GM21723 (cell line): ENCODE measurements at regions not wholly inside any gene's neighbourhood (a gene's known extent, or its start where the extent isn't known, plus 50 kb on each side); places are given as distances from the start of the nearest gene placed in this dataset.

ENCODE experiments used
- ATAC-seq: cut with Tn5 transposase; IDR thresholded peaks from one replicate; pipeline ENCODE4 v1.9.1; 2021; ENCODE audit warnings: mild to moderate bottlenecking, moderate library complexity; ENCODE audit not compliant: unreplicated experiment

DNA sequence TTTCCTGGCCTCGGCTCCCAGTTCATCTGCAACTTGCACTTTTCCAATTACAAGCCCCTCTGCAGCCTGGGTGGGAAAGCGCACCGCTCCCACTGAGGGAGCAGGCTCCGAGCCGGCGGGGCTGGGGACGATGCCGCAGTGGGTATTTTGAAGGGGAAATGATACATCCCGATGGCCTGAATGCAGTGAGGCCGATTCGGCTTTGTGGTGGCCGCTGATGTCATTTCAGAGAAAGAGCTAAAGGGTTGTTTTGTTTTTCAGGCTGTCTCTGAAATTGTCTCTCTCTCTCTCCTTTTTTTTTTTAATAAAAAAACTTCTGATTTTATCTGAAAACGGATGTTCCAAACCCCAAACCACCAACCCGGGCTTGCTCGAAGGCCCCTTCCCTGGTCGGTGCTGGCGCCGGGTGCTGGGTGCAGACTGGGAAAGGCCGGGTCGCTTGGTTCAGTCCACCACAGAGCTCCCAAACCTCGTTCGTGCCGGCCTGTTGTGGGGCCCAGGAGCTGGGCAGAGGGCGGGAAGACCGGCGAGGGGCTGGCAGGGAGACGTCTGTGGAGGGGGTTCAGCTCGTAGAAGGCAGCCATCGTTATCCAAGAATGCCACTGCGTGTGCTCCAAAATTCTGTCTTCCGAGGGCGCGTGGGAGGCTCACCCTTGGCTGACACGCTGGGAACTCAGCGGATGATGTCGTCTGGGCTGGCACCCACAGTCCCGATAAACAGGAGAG, 102.8 kb downstream of the FOXL1 start:
- ATAC-seq: no peak

DNA sequence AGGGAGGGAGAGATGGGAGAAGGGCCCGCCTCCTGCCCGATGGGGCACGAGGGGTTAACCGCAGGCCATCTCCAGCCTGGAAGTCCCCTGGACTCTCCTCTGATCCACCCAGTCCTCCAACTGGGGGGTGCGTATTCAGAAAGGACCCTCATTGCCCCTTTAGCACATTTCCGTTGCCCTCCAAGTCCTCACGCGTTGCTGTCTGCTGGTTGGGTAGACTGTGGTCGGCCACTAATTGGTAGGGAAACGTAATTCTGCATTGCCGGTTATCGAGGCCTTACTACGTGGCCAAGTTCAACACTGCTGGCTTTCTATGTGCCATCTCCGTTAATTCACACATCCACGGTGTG, 103.4 kb downstream of the FOXL1 start:
- no peak for ATAC-seq

DNA sequence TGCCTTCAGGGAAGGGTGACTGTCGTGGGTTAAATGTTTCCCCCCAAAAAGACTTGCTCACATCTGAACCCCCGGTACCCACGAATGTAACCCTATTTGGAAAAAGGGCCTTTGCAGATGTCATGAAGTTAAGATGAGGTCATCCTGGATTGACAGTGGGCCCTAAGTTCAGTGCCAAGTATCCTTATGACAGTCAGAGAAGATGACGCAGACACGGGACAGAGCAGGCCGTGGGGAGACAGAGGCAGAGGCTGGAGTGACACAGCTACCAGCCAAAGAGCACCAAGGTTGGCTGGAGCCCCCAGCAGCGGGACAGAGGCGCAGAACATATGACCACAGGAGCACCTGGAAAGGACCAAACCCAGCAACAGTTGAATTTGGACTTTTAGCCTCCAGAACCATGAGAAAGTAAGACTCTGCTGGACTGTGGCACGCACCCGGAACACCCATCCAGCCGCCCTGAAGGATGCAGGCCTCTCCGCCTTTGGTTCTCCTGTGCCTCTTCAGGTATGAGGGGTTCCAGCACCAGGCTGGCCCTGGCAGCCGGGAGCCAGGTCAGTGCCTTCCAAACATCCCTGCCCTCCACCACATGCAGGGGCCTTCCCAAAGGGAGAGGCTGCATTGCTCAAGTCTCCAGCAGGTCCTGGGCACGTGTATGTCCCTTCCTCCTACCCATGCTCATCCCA, 104.0 kb downstream of the FOXL1 start:
- no peak for ATAC-seq

DNA sequence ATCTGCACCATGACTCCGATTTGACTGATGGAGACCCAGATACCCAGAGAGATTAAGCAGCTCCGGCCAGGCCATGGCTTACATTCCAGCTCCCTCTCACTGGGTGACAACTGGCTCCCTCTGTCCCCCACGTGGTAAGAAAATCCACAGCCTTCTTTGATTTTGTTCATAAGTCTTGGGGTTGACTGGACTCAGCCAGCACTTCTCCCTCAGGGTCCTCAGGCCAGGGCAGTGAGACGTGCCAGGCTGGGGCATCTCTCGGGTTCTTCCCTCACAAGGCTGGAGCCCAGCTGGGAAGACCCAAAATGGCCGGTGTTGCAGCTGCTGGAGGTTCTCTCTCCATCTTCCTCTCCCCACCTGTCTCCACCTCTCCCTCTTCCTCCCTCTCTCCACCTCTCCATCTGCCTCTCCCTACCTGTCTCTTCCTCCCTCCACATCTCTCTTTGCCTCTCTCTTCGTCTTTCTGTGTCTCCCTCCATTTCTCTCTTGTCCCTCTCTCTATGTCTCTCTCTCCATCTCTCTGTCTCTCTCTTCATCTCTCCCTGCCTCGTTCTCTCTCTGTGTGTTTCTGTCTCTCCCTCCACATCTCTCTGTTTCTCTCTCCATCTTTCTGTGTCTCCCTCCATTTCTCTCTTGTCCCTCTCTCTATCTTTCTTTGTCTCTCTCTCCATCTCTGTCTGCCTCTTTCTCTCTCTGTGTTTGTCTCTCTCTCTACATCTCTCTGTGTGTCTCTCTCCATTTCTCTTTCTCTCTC, 105.3 kb downstream of the FOXL1 start:
- no peak for ATAC-seq

DNA sequence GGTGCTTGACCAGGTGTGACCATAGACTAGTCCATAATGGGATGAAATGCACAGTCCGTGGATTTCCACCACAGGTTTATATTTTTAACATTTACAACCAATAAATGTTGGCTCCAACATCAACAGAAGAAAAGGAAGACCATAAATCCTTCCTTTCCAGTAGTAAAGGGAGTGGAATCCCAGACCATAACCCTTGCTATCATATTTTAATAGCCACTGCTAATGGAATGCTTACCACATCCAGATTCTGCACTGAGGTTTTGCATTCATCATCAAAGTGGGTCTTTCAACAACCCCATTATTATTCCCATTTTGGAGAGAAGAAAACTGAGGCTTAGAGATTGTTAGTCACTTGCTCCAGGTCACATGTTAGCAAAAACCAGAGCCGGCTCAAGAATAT, 106.7 kb downstream of the FOXL1 start:
- no peak for ATAC-seq

DNA sequence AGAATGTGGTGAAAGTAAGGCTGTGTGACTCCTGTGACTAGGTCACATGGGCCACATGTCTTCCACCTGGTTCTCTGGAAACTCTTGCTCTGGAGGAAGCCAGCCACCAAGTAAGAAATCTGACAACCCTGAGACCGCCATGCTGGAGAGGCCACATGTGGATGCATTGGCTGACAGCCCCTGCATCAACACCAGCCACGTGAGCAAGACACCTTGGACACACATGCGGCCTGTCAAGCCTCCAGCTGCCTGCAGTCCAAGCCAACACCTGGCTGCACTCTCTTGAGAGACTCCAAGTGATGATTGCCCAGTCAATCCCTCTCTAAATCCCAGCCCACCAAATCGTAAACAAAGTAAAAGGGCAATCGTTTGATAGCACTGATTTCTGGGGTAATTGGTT, 112.6 kb downstream of the FOXL1 start:
- no peak for ATAC-seq

DNA sequence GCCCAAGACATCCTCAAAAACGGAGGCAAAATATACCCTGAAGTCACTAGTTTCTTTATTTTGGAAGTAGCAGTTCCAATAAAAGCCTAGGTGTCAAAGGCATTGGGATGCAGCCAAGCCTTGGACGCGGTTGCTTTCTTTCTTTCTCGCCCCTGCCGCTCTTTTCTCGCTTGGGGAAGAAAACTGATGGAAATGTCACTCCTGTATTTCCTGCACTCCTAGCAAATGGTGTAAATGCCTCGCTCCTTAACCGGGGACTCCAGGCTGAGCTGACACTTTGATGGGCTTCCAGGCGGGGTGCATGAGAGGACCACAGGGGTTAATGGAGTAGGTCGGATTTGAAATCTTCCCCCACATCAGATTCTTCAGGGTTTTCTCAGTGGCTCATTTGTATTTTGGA, 114.1 kb downstream of the FOXL1 start:
- no peak for ATAC-seq

DNA sequence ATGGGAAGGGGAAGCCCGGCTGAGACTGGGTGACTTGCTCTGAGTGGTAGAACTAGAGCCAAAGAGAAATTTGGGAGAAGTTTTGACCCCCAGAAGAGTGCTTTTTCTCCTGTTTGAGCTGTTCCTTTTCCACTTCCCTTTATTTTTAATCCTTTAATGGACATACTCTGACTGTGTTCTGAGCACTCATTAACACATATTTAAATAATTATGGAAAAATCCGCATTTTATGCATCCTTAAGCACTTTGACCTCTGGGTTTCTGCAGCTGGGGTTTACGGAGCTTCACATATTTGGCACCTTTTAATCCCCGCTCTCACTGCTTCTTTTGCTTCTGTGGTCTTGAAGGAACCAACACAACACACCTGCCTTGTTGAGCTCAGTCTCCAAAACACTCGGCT, 114.7 kb downstream of the FOXL1 start:
- ATAC-seq: no peak

DNA sequence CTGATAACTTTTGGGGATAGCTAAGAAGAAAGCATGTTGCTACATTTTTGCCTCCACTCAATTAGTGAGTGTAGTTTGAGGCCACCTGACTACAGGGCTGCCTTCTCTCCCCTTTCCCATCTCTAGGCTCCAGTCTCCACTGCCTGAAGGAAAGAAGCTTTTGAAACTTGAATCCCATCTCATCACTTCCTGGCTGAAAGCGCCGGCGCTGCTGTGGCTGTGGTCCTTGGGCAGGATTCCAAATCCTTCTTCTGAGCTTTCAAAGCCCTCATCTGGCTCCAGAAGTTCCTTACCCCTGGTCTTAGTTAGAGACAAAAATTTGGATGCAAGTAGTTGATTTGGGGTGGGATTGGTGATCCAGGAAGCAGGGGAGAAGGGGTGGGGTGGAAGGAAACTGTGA, 119.4 kb downstream of the FOXL1 start:
- no peak for ATAC-seq

DNA sequence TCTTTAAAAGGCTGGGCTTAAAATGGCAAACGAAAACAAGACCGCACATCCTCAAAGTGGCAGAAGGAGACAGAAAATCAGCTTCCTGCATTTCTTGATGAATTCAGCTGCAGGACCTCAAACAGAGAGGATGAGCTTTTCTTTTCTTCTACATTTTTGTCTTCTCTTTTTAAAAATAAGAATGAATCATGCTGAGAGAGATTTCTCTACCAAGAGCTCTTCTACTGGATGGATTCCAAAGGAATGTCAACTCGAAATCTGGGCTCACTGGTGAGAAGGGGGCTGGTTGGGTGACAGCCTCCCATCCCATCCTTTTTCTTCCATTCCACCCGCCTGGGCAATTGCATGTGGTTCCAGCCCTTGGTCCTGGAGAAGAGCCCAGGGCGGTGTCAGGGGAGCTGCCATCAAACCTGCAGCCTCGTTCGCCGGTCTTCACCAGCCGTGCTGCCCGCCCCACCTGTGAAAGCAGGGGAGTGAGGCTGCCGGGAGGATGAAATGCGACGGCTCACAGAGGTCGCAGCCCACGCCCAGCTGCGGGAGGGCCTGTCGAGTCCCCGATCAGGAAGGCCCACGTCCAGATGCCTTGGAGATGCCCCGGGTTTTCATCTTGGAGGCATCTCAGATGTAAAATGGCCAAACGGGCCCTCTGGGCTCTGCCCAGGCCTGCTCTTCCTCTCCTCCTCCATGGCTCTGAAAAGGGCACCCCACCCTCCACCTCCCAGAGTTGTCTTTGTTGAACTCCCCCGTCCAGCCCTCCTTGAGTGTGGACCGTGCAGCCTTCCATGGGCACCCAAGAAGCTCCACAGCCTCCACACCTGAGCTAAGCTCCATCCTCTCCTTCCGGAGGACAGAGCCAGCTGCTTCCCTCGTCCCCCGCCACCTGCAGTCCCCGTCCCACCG, 121.9 kb downstream of the FOXL1 start:
- ATAC-seq: no peak

DNA sequence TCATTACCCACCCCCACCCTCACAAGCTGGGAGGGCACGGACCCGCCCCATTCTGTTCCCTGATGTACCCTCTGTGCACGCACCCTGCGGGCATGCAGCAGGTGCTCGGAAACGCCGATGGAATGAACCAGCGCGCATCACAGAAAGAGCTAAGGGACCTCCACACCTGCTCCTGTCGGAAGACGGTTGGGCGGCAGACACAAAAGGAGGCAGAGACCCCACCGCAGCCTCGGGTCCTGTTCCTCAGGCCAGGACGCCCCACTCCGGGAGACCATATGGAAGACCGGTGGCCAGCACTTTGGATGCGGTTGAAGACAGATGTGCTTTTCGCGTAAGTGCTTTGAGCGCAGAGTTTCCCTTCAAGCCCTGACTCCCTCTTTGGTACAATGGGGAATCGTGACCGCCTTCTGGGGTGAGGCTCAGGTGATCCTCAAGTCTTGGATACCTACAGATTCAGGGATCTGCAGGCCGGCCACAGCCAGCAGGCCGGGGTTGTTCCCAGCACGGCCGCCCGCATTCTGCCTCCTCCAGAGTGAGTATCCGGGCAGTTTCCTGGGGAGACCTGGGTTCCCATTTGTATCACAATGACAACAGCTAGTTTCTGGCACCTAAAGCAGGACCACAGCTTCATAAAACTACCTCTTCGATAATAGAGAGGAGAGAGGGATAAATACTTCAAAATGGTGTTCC, 123.1 kb downstream of the FOXL1 start:
- no peak for ATAC-seq

DNA sequence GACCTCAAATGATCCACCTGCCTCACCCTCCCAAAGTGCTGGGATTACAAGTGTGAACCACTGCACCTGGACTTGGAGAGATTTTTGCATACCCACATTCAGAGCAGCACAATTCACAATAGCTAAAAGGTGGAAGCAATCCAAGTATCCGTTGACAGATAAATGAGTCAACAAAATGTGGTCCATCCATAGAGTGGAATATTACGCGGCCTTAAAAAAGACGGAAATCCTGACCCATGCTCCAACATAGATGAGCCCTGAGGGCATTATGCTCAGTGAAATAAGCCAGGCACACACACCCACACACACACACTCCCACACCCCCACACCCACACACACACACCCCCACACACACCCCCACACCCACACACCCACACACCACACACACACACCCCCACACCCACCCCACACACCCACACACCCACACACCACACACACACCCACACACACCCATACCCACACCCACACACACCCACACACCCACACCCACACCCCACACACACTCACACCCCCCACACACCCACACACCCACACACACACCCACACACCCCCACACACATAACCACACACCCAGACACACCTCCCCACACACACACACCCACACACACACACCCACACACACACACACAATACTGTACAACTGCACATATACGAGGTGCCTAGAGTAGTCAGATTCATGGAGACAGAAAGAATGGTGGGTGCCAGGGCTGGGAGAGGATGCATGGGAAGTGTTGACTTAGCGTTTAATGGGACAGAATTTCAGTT, 124.7 kb downstream of the FOXL1 start:
- no peak for ATAC-seq

DNA sequence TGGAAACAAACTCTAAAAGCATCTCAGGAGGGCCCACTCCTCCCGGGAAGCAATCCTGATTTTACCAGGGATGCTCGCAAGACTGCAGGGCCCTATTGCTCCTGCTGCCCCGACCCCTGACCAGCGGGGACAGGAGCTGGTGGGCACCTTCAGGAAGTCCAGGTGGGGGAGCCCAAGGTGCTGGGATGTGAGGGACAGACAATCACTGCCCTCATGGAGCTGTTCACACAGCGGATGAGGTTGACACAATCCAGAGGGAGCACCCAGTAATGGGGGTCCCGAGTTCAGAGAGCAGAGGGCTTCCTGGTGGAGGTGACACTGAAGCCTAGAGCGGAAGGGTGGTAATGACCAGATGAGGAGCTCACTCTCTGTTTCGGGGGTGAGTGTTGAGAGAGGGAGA, 126.2 kb downstream of the FOXL1 start:
- ATAC-seq: no peak

DNA sequence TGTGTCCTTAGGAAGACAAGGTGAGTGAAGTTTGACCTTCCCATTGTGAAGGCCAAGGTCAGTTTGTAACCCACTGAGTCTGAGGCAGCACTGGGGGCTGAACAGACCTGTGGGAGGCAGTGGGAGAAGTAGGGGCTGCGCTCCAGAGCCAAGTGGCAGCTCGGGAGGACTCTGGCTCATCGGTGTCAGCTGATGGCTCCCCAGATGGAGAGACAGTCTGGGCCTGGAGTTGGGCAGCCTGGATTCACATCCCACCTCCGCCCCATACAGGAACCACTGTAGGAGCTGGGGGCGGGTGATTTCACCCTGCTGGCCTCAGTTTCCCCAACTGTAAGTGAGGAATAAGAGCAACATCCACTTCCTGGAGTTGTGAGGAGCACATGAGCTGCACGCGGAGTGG, 128.4 kb downstream of the FOXL1 start:
- ATAC-seq: no peak

DNA sequence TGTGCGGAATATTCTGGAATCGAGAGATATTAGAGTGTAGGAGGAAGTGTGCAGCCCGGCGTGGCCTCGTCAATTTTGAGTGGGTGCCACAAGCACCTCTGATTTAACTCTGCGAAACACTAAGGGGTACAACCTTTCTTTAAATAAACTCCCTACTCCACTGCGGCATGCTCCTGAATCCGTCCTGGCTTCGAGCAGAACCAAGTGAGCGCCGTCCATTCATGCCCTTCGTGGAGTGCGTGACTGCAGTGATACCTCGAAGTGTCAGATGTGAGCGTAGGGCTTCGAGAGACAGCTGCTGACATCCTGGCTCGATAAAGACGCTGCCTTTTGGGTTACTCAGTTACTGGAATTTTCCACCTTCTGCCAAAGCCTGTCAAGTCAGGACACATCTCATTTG, 128.8 kb downstream of the FOXL1 start:
- ATAC-seq: no peak

DNA sequence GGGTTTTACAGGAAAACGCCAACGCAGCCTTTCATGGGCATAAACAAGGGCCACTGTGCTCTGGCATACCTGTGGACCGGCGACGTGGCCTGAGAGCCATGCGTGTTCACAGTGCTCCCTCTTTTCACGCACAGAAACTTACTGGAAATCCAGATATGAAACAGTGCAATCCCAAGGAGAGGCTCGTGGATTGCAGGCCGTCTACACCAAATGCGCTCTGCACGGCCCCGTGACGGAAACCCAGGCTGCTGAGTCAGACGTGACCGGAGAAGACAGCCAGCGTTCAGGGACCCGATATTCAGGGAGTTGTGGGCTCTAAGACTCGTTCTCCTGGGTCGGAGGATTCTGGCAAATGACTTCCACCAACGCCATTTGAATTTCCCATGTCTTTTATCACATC, 129.2 kb downstream of the FOXL1 start:
- ATAC-seq: no peak

DNA sequence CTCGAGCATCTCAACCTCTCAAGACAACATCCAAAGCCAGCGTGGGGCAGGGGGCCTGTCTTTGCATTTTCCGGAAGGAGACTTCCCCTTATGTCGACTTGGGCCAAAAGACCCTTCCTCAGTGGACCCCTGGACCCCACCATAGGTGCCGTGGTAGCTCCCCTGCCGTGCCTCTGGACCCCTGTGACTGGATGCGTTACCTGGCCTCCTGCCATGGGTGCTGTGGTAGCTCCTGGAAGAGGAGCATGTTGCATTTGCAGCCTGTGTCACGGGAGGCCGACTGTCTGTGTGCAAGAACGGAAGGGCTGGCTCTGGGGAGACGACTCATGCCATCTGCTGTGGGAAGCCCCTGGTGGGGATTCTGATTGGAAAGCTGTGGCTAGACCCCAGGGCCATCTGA, 130.1 kb downstream of the FOXL1 start:
- no peak for ATAC-seq

DNA sequence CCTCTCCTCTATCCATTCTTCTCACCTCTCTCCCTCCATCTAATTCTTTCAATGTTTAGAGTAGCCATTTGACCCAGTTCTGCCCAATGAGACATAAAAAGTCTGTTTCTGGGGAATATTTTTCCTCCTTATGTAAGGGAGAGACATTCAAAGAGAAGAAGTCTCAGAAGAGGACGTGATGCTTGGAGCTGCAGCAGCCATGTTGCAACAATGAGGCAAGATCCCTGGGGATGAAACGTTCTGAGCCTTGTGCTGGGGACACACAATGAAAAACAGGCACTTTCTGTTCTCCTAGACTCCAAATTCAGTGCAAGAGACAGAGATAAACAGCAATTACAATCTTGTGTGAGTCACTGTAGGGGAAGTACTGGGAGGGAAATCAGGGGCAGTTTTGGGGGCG, 130.8 kb downstream of the FOXL1 start:
- ATAC-seq: no peak

DNA sequence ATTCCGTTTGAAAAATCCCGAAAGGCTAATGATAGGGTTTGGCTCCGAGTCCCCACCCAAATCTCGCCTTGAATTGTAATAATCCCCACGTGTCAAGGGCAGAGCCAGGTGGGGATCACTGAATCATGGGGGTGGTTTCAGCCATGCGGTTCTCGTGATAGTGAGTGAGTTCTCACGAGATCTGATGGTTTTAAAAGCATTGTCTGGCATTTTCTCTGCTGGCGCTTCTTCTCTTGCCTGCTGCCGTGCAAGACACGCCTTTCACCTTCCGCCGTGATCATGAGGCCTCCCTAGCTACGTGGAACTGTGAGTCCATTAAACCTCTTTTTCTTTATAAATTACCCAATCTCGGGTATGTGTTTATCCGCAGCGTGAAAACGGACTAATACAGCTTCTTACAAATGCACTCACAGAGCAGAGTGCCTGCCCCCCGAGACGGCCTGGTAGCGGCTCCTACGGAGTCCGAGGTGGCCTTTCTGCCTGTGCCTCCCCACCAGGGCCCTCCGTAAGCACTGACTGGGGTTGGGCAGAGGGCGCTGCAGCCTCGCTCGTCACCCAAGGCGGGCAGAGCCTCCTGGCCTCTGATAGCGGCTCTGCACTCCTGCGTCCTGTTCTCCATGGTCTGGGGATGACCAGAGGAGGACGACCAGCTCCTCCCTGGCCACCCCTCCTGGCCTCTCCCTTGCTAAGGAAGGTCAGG, 131.7 kb downstream of the FOXL1 start:
- no peak for ATAC-seq
